Stimulated activated CD4-positive, alpha-beta T cell treated with anti-CD3 and anti-CD28 coated beads, Interleukin-2, amount 100 ng/mL, for 24 hours (primary cell): ENCODE measurements at regions not wholly inside any gene's neighbourhood (a gene's known extent, or its start where the extent isn't known, plus 50 kb on each side); places are given as distances from the start of the nearest gene placed in this dataset.

Experiments used
- DNase-seq, 2 donors: peaks; one replicate each; pipeline ENCODE4 v3.0.0-alpha.2; 2020

- DNase-seq = no peak
These were observed 101.9 kb downstream of the ZNF608 start for GRCh38 chr5:124644582-124644981.

- no peak for DNase-seq
These were observed 102.3 kb downstream of the ZNF608 start for GRCh38 chr5:124644138-124644537.

GRCh38 chr5:124643336-124643735 is 103.1 kb downstream of the ZNF608 start:
- no peak for DNase-seq

- no peak for DNase-seq
These were observed 104.3 kb downstream of the ZNF608 start for GRCh38 chr5:124642151-124642550.

- no peak for DNase-seq
These were observed 105.2 kb downstream of the ZNF608 start for GRCh38 chr5:124641154-124641792.

- DNase-seq = no peak
These were observed 107.3 kb downstream of the ZNF608 start for GRCh38 chr5:124639095-124639665.

GRCh38 chr5:124637011-124637410 is 109.4 kb downstream of the ZNF608 start:
- DNase-seq = no peak

- DNase-seq = no peak
These were observed 111.6 kb downstream of the ZNF608 start for GRCh38 chr5:124634741-124635323.

- no peak for DNase-seq
These were observed 112.2 kb downstream of the ZNF608 start for GRCh38 chr5:124634228-124634739.

GRCh38 chr5:124633209-124633608 is 113.2 kb downstream of the ZNF608 start:
- DNase-seq = no peak

- DNase-seq = no peak
These were observed 114.4 kb downstream of the ZNF608 start for GRCh38 chr5:124631874-124632550.

GRCh38 chr5:124630767-124631704 is 115.4 kb downstream of the ZNF608 start:
- no peak for DNase-seq

- DNase-seq = no peak
These were observed 117.5 kb downstream of the ZNF608 start for GRCh38 chr5:124628721-124629596.

- no peak for DNase-seq
These were observed 118.4 kb downstream of the ZNF608 start for GRCh38 chr5:124627815-124628595.

- DNase-seq = no peak
These were observed 120.4 kb downstream of the ZNF608 start for GRCh38 chr5:124626053-124626452.

- DNase-seq = no peak
These were observed 123.2 kb downstream of the ZNF608 start for GRCh38 chr5:124623265-124623664.

GRCh38 chr5:124622851-124623250 is 123.6 kb downstream of the ZNF608 start:
- DNase-seq = no peak

GRCh38 chr5:124621279-124621678 is 125.2 kb downstream of the ZNF608 start:
- DNase-seq = no peak

- no peak for DNase-seq
These were observed 125.7 kb downstream of the ZNF608 start for GRCh38 chr5:124620743-124621142.

- DNase-seq = no peak
These were observed 127.3 kb downstream of the ZNF608 start for GRCh38 chr5:124619121-124619520.

- no peak for DNase-seq
These were observed 128.7 kb downstream of the ZNF608 start for GRCh38 chr5:124617787-124618186.
